GM21367 (cell line): ENCODE measurements at regions not wholly inside any gene's neighbourhood (a gene's known extent, or its start where the extent isn't known, plus 50 kb on each side); places are given as distances from the start of the nearest gene placed in this dataset.
A peak's percentile ranks its signal among the peaks of the same experiment; 100 is the strongest.

Source experiments
- ATAC-seq: cut with Tn5 transposase; IDR thresholded peaks from one replicate; pipeline ENCODE4 v1.9.1; 2021; ENCODE audit not compliant: unreplicated experiment

DNA sequence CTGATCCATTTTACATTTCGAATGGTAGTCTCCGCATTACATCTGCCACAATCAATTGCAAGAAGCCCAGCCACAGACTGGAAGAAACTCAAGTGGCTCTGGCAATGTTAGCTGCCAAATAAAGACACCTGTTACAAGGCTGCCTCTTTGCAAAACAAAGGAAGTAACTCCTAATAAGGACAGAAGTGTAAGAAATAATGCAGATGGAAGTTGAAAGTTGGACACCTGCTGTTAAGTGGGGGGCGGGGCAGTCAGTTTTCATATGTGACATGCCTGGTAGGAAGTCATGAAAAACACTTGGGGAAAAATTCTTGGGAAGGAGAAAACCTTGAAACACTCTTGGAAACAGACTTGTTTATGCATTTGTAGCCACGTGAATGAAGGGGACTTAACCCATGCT lies 54.1 kb upstream of the ATP2C1 start:
- ATAC-seq = peak; percentile 61

GRCh38 chr3:130841357-130841756 lies 52.5 kb upstream of the ATP2C1 start:
- no peak for ATAC-seq

DNA sequence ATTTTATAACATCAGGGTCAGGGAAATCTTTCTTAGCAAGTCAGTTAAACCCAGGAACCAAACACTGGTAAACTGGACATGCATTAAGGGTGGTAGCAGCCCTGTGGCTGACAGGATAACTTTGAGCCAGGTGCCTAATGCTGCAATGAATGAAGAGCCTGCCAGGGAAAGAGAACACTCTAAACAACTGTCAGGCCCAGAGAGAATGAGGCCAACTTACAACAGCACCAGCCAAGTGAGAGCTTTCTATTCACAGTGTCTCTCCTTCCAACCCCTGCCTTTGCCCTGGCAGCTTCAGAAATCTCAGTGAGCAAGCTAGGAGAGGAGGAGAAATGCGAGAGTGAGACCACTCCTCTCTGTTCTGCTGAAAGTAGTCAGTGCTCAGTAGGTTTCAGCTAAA lies 50.4 kb upstream of the ATP2C1 start:
- no peak for ATAC-seq
